ENCODE measurements at regions not wholly inside any gene's neighbourhood (a gene's known extent, or its start where the extent isn't known, plus 50 kb on each side); places are given as distances from the start of the nearest gene placed in this dataset.

DNA sequence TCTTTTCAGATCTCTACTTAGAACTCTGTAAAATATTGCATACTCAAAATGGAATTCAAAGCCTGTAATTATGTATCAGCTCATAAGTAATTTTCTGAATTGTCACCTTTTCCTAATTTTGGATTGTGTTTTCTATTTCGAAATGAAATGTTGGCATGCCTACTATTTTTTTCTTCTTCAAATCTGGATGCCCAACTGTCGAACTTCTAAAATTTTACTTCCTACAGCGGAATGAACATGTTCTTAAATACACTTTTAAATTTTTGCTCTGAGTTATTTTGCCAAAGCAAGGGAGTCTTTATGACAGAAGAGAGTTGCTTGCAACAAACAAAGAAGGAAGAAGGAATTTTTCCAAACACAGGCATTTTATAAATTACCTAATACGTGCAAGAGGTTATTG is 336.0 kb downstream of the ADCYAP1 start:
- TF ChIP-seq POLR2AphosphoS5 (IDR thresholded peaks at IDR 0.05; ENCODE audit: insufficient read depth in 1 of 2, low read depth in 1 of 2): no peak
- no peak for TF ChIP-seq CTCF (IDR thresholded peaks at IDR 0.05)
